ENCODE measurements at regions not wholly inside any gene's neighbourhood (a gene's known extent, or its start where the extent isn't known, plus 50 kb on each side); places are given as distances from the start of the nearest gene placed in this dataset.

- DNase-seq: no peak
Measured at GRCh38 chr13:37357548-37357947, 241.0 kb downstream of the POSTN start.

GRCh38 chr13:37353911-37354310 is 244.7 kb downstream of the POSTN start:
- DNase-seq: no peak

GRCh38 chr13:37351211-37351610 is 245.7 kb upstream of the CSNK1A1L start:
- no peak for DNase-seq

GRCh38 chr13:37349916-37350315 is 244.5 kb upstream of the CSNK1A1L start:
- no peak for DNase-seq

GRCh38 chr13:37348916-37349643 is 243.6 kb upstream of the CSNK1A1L start:
- peak; percentile 48 for DNase-seq

GRCh38 chr13:37345869-37346268 is 240.4 kb upstream of the CSNK1A1L start:
- DNase-seq: no peak

GRCh38 chr13:37345391-37345790 is 239.9 kb upstream of the CSNK1A1L start:
- DNase-seq: no peak

GRCh38 chr13:37344056-37344455 is 238.6 kb upstream of the CSNK1A1L start:
- DNase-seq: no peak

GRCh38 chr13:37342205-37342604 is 236.7 kb upstream of the CSNK1A1L start:
- DNase-seq: no peak

GRCh38 chr13:37340901-37341670 is 235.6 kb upstream of the CSNK1A1L start:
- DNase-seq: no peak

- DNase-seq: no peak
Measured at GRCh38 chr13:37339386-37339735, 233.9 kb upstream of the CSNK1A1L start.

GRCh38 chr13:37338726-37339385 is 233.4 kb upstream of the CSNK1A1L start:
- DNase-seq: no peak

- DNase-seq: no peak
Measured at GRCh38 chr13:37326334-37326733, 220.9 kb upstream of the CSNK1A1L start.

GRCh38 chr13:37319031-37319443 is 213.6 kb upstream of the CSNK1A1L start:
- no peak for DNase-seq

GRCh38 chr13:37316935-37317334 is 211.5 kb upstream of the CSNK1A1L start:
- DNase-seq: no peak

GRCh38 chr13:37313372-37313771 is 207.9 kb upstream of the CSNK1A1L start:
- no peak for DNase-seq

- DNase-seq: no peak
Measured at GRCh38 chr13:37306778-37307544, 201.5 kb upstream of the CSNK1A1L start.

GRCh38 chr13:37303606-37304005 is 198.1 kb upstream of the CSNK1A1L start:
- no peak for DNase-seq

GRCh38 chr13:37302686-37303085 is 197.2 kb upstream of the CSNK1A1L start:
- no peak for DNase-seq

GRCh38 chr13:37295573-37295972 is 190.1 kb upstream of the CSNK1A1L start:
- no peak for DNase-seq

- no peak for DNase-seq
Measured at GRCh38 chr13:37295071-37295470, 189.6 kb upstream of the CSNK1A1L start.

- no peak for DNase-seq
Measured at GRCh38 chr13:37294472-37294871, 189.0 kb upstream of the CSNK1A1L start.

- DNase-seq: no peak
Measured at GRCh38 chr13:37293295-37293694, 187.8 kb upstream of the CSNK1A1L start.

All from NCI-H748 treated with DMSO at 0.1 percent for 48 hours (cell line).